RPMI7951 (cell line): ENCODE measurements at regions not wholly inside any gene's neighbourhood (a gene's known extent, or its start where the extent isn't known, plus 50 kb on each side); places are given as distances from the start of the nearest gene placed in this dataset.

Experiments used
- DNase-seq: peaks from one replicate; pipeline ENCODE4 v3.0.0-alpha.2; 2012; ENCODE audit warnings: low read depth

DNA sequence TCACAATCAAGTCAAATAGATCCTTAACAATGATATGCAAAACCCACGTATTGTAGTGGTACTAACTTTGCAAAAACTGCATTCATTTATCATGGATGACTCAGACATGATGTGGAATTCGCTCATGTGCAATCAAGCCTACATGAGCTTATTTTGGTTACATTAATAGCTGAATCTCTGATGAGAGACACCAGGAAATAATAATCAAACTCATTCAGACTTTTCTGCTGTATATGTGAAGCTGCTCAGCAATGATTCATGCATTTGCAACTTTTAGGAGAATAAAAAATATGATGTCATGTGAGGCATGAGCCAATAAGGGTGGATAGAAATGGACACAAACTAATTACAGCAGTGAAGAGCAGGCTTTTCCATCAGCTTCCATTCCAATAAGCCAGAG is 1075.8 kb upstream of the TMEM132C start:
- DNase-seq = peak; percentile 57

GRCh38 chr12:127192391-127192790 is 1074.6 kb upstream of the TMEM132C start:
- no peak for DNase-seq

GRCh38 chr12:127193341-127193740 is 1073.6 kb upstream of the TMEM132C start:
- no peak for DNase-seq

DNA sequence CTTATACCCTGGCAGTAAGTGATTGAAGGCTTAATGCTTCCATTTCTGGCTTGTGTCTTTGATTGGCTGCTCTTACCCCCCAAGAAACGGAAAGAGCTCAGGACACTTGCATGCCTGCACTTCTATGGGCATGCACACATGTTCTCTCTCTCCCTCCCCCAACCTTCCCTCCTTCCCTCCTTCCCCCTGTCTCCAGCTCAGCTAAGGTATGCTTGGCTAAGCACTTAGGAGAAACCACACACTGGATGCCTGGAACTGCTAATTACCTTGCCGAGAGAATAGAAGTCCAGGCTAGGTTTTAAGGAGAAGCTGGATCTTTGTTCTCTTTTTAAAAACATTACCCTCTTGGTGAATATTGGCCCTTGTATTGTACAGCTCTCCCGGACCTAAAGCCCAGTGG is 1072.8 kb upstream of the TMEM132C start:
- DNase-seq = no peak

- no peak for DNase-seq
These were observed 1061.0 kb upstream of the TMEM132C start for GRCh38 chr12:127205781-127206555.

GRCh38 chr12:127209318-127209717 is 1057.7 kb upstream of the TMEM132C start:
- no peak for DNase-seq

DNA sequence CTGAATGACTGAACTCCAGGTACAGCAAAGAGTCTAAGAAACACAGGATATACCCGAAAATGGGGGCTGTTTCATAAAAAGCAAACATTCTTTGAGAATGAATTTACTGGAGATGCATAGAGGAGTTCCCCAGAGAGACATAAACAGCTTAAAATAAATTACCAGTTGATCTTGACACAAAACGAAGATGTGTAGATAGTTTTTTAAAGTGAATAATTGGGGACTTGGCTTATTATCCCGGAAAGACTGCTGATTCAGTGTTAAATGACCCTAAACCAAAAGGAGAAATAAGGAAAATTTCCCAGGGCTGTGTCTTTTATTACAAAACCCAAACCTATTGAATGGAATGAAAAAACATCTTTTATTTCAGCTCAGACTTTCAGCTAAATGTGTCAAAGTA is 1052.8 kb upstream of the TMEM132C start:
- no peak for DNase-seq

DNA sequence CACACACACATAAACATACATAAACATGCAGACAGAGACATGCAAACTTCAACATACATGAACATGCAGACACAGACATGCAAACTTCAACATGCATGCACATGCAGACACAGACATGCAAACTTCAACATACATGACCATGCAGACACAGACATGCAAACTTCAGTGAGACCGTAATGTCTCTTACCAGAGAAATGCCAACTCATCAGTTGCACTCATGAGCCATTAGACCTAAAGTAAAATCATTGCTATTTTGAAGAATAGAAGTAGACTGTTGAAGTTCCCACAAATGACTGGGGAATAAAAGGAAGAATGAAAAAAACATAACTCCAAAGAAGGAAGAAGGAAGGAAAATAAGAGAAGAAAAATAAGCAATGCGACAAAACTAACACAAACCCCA is 1044.0 kb upstream of the TMEM132C start:
- no peak for DNase-seq

DNA sequence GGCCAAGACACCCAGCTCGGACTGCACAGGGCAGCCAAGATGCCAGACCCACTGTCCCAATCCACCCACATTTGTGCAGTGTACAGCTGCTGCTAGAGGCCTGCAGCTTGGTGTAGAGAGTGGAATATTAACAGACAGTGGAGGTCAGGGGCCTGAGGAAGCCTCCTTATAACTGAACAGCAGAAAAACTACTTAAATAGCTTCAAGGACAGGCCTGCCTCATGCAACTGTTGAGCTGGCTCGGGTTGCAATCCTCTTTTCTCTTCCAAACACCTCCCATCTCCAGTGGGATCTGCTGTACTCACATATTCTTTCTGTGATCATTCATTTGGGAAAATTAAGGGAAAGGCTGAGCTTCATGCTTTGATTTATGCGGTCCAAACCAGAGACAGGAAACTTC is 1043.2 kb upstream of the TMEM132C start:
- DNase-seq = no peak

DNA sequence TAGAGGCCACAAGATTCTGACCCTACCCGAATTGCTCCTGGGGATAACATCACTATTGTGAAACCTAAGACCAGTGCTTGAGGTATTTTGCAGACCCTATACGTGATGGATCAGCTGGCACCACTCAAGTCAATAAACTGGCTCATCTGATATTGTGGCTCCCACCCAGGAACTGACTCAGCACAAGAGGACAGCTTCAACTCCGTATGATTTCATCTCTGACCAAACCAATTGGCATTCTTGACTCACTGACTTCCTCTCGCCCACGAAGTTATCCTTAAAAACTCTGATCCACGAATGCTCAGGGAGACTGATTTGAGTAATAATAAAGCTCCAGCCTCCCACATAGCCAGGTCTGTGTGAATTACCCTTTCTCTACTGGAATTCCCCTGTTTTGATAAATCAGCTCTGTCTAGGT is 1036.1 kb upstream of the TMEM132C start:
- peak; percentile 96 for DNase-seq

GRCh38 chr12:127231371-127231770 is 1035.6 kb upstream of the TMEM132C start:
- peak; percentile 31 for DNase-seq

GRCh38 chr12:127233016-127233415 is 1034.0 kb upstream of the TMEM132C start:
- DNase-seq = no peak

- DNase-seq = no peak
These were observed 1031.2 kb upstream of the TMEM132C start for GRCh38 chr12:127235761-127236160.

- no peak for DNase-seq
These were observed 1030.5 kb upstream of the TMEM132C start for GRCh38 chr12:127236491-127236890.

- DNase-seq = no peak
These were observed 1029.8 kb upstream of the TMEM132C start for GRCh38 chr12:127237151-127237550.

- no peak for DNase-seq
These were observed 1028.9 kb upstream of the TMEM132C start for GRCh38 chr12:127238107-127238506.

DNA sequence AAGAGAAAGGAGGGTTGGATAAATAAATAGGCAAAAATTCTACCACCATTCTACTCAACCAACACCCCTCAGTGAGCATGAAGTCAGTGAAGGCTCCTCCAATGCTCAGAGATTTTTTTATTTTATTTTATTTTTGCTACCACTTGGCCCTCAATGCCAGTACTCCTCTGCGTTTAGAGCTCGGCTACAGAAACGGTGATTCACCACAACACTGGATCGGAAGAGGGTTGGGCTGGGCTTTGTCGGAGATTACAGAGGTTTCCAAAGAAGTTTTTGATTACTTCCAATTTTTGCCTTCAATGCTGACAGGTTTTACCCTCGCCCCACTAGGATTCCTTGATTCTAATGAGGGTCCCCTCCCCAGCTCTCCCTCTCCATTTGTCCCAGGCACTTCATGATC is 1027.2 kb upstream of the TMEM132C start:
- DNase-seq = peak; percentile 53

GRCh38 chr12:127240249-127240929 is 1026.6 kb upstream of the TMEM132C start:
- no peak for DNase-seq

- DNase-seq = no peak
These were observed 1025.7 kb upstream of the TMEM132C start for GRCh38 chr12:127241072-127241817.

GRCh38 chr12:127245009-127245408 is 1022.0 kb upstream of the TMEM132C start:
- DNase-seq = no peak

- peak; percentile 60 for DNase-seq
These were observed 1021.5 kb upstream of the TMEM132C start for GRCh38 chr12:127245437-127245836.

DNA sequence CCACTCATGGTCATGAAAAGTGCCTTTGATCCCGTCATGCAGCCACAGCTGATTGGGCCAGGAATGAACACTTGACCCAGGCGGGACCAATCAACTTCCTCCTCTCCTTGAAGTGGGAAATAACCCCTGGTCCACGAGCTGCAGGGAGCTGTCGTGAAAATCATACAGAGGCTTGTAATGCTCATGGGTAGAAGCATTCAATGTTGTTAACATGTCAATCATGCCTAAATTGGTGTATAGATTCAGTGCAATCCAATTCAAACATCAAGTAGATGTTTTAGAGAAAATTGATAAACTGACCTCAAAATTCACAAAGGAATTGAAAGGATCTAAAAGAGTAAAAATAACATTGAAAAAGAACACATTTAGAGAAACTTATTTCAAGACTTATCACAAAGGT is 1019.0 kb upstream of the TMEM132C start:
- no peak for DNase-seq

- no peak for DNase-seq
These were observed 1017.5 kb upstream of the TMEM132C start for GRCh38 chr12:127249428-127249827.
